GM19397 (cell line): ENCODE measurements at regions not wholly inside any gene's neighbourhood (a gene's known extent, or its start where the extent isn't known, plus 50 kb on each side); places are given as distances from the start of the nearest gene placed in this dataset.

Source experiments
- ATAC-seq: cut with Tn5 transposase; IDR thresholded peaks from one replicate; pipeline ENCODE4 v1.9.1; 2021; ENCODE audit warnings: mild to moderate bottlenecking, moderate library complexity; ENCODE audit not compliant: unreplicated experiment

- ATAC-seq = no peak
Measured at GRCh38 chr5:106755066-106755465, 915.7 kb downstream of the EFNA5 start.

GRCh38 chr5:106749826-106750225, 920.9 kb downstream of the EFNA5 start:
- ATAC-seq = no peak

GRCh38 chr5:106739127-106739526, 931.6 kb downstream of the EFNA5 start:
- no peak for ATAC-seq

- no peak for ATAC-seq
Measured at GRCh38 chr5:106737111-106737510, 933.6 kb downstream of the EFNA5 start.

- ATAC-seq = no peak
Measured at GRCh38 chr5:106732624-106733023, 938.1 kb downstream of the EFNA5 start.

GRCh38 chr5:106730912-106731311, 939.8 kb downstream of the EFNA5 start:
- no peak for ATAC-seq

GRCh38 chr5:106730506-106730905, 940.2 kb downstream of the EFNA5 start:
- ATAC-seq = no peak

GRCh38 chr5:106728208-106728607, 942.5 kb downstream of the EFNA5 start:
- no peak for ATAC-seq

- ATAC-seq = no peak
Measured at GRCh38 chr5:106727071-106727470, 943.7 kb downstream of the EFNA5 start.

GRCh38 chr5:106720367-106720766, 950.4 kb downstream of the EFNA5 start:
- no peak for ATAC-seq

GRCh38 chr5:106699796-106700195, 970.9 kb downstream of the EFNA5 start:
- no peak for ATAC-seq

- no peak for ATAC-seq
Measured at GRCh38 chr5:106699198-106699597, 971.5 kb downstream of the EFNA5 start.

GRCh38 chr5:106698169-106698568, 972.6 kb downstream of the EFNA5 start:
- ATAC-seq = no peak

- no peak for ATAC-seq
Measured at GRCh38 chr5:106691701-106692100, 979.0 kb downstream of the EFNA5 start.

GRCh38 chr5:106690585-106690984, 980.2 kb downstream of the EFNA5 start:
- ATAC-seq = no peak

- no peak for ATAC-seq
Measured at GRCh38 chr5:106680330-106680729, 990.4 kb downstream of the EFNA5 start.

GRCh38 chr5:106677057-106677456, 993.7 kb downstream of the EFNA5 start:
- ATAC-seq = no peak

GRCh38 chr5:106675687-106676086, 995.0 kb downstream of the EFNA5 start:
- ATAC-seq = no peak

GRCh38 chr5:106673941-106674340, 996.8 kb downstream of the EFNA5 start:
- no peak for ATAC-seq

- no peak for ATAC-seq
Measured at GRCh38 chr5:106661866-106662265, 1008.9 kb downstream of the EFNA5 start.

GRCh38 chr5:106660681-106661080, 1010.1 kb downstream of the EFNA5 start:
- no peak for ATAC-seq

- ATAC-seq = no peak
Measured at GRCh38 chr5:106658150-106658549, 1012.6 kb downstream of the EFNA5 start.

GRCh38 chr5:106656821-106657220, 1013.9 kb downstream of the EFNA5 start:
- no peak for ATAC-seq

- ATAC-seq = no peak
Measured at GRCh38 chr5:106649031-106649430, 1021.7 kb downstream of the EFNA5 start.
